HG03139 (cell line): ENCODE measurements at regions not wholly inside any gene's neighbourhood (a gene's known extent, or its start where the extent isn't known, plus 50 kb on each side); places are given as distances from the start of the nearest gene placed in this dataset.

ENCODE experiments used
- ATAC-seq: cut with Tn5 transposase; IDR thresholded peaks from one replicate; pipeline ENCODE4 v1.9.1; 2021; ENCODE audit not compliant: unreplicated experiment

- no peak for ATAC-seq
Observed at GRCh38 chr3:174639970-174640369, 219.2 kb upstream of the NAALADL2 start.

- no peak for ATAC-seq
Observed at GRCh38 chr3:174640932-174641331, 218.2 kb upstream of the NAALADL2 start.

GRCh38 chr3:174644287-174644686 is 214.8 kb upstream of the NAALADL2 start:
- no peak for ATAC-seq

- no peak for ATAC-seq
Observed at GRCh38 chr3:174651951-174652350, 207.2 kb upstream of the NAALADL2 start.

GRCh38 chr3:174659511-174659910 is 199.6 kb upstream of the NAALADL2 start:
- ATAC-seq, result no peak

- no peak for ATAC-seq
Observed at GRCh38 chr3:174662653-174663052, 196.5 kb upstream of the NAALADL2 start.

GRCh38 chr3:174667386-174667785 is 191.7 kb upstream of the NAALADL2 start:
- ATAC-seq, result no peak

- no peak for ATAC-seq
Observed at GRCh38 chr3:174675406-174675805, 183.7 kb upstream of the NAALADL2 start.

- ATAC-seq, result no peak
Observed at GRCh38 chr3:174681784-174682183, 177.3 kb upstream of the NAALADL2 start.

GRCh38 chr3:174685796-174686195 is 173.3 kb upstream of the NAALADL2 start:
- no peak for ATAC-seq

- ATAC-seq, result no peak
Observed at GRCh38 chr3:174697310-174697709, 161.8 kb upstream of the NAALADL2 start.

GRCh38 chr3:174700736-174701135 is 158.4 kb upstream of the NAALADL2 start:
- no peak for ATAC-seq

GRCh38 chr3:174710612-174711011 is 148.5 kb upstream of the NAALADL2 start:
- ATAC-seq, result no peak

- ATAC-seq, result no peak
Observed at GRCh38 chr3:174715386-174715785, 143.7 kb upstream of the NAALADL2 start.

GRCh38 chr3:174716956-174717505 is 142.1 kb upstream of the NAALADL2 start:
- ATAC-seq, result no peak

GRCh38 chr3:174720717-174721116 is 138.4 kb upstream of the NAALADL2 start:
- ATAC-seq, result no peak

- no peak for ATAC-seq
Observed at GRCh38 chr3:174725303-174725702, 133.8 kb upstream of the NAALADL2 start.

GRCh38 chr3:174737966-174738365 is 121.2 kb upstream of the NAALADL2 start:
- no peak for ATAC-seq

GRCh38 chr3:174749143-174749542 is 110.0 kb upstream of the NAALADL2 start:
- ATAC-seq, result no peak

- ATAC-seq, result no peak
Observed at GRCh38 chr3:174755833-174756829, 103.0 kb upstream of the NAALADL2 start.

GRCh38 chr3:174758943-174759342 is 100.2 kb upstream of the NAALADL2 start:
- no peak for ATAC-seq

- ATAC-seq, result no peak
Observed at GRCh38 chr3:174767406-174767805, 91.7 kb upstream of the NAALADL2 start.
